ENCODE measurements at regions not wholly inside any gene's neighbourhood (a gene's known extent, or its start where the extent isn't known, plus 50 kb on each side); places are given as distances from the start of the nearest gene placed in this dataset.

DNA sequence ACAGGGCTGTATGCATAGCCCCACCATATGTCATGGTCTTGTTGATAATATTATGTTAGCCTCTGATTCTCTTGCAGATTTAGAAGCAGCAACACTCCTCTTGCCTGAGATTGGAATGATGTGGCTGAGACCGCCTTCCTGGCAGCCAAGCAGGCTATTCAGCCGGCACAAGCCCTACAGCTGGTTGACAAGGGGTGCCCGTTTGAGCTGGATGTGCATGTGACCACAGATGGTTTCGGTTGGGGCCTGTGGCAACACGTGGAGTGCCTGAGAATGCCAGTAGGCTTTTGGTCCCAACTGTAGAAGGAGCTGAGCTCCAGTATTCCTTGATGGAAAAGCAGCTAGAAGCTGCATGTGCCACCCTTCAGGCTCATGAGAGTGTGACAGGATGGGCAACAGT lies 303.6 kb upstream of the POU3F2 start:
- DNase-seq (ENCODE audit: low read depth in 2 of 2) = no peak

DNA sequence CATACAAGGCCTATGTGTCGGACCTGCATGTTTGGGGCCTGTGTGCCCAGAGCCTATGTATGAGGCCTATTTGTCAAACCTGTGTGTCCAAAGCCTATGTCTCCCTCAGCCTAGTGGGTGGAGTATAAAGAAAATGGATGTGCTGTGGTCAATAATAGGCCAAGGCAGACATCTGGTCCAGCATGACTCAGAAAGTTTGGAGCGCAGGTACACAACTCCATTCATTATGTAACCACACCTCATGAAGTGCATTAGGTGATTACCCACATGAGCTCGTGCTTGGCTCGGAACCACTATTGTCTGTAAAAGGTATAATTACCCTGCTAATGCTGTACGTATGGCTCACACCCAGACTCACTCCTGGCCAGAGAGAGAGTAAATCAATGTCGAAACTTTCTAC lies 302.4 kb upstream of the POU3F2 start:
- DNase-seq (ENCODE audit: low read depth in 2 of 2) = no peak

DNA sequence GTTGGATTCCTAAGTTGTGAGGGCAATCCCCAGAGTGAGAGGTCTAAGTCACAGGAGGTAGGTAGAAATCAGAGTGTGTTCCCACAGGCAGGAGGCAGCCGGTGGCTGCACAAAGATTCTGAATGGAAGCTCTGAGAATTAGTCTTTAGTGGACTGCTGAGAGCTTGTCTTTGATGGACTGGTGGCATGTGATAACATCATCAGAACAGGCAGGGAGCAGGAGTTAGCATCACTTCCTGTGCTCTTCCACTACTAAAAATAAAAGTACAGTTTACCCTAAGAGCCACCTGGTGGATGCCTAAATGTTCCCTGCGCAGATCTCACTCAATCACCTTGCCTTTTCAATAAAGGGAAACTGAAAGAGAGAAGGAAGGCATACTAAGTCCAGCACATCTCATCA lies 294.6 kb upstream of the POU3F2 start:
- DNase-seq (ENCODE audit: low read depth in 2 of 2) = no peak

DNA sequence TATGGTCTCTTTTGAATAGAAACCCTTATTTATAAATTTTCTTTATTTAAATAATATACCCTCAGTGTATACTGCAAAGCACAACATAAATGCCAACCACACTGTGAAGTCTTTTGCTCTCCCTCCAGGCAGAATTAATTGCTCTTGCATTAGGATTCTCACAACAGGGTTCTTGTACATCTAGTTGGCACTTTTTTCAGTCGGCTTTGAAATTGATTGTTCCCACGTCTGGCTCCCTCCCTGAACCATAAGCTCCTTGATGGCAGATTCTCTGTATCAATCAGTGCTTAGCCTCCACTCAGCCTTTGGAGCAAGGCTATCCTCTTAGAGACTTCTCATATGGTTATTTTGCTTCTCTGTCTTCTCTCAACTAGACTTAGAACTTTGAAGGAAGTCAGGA lies 288.0 kb upstream of the POU3F2 start:
- no peak for DNase-seq (ENCODE audit: low read depth in 2 of 2)

DNA sequence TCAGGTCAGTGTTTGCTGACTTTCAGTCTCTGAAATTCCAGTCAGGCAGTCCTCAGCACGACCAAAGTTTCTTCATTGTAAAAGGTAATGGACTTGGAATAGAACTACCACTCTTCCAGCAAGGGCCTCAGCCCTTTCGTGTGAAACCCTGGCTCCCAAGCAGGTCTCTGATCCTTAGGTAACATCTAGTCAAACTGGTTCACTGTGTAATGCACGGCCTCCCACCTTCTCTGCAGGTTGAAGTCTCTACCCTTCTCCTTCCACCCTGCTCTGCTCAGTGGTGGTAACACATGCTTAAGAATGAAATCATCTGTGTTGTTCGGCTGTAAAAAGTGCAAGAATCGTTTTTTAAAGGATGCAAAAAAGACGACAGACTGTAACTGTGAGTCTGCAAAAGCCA lies 287.2 kb upstream of the POU3F2 start:
- DNase-seq (ENCODE audit: low read depth in 2 of 2) = no peak

DNA sequence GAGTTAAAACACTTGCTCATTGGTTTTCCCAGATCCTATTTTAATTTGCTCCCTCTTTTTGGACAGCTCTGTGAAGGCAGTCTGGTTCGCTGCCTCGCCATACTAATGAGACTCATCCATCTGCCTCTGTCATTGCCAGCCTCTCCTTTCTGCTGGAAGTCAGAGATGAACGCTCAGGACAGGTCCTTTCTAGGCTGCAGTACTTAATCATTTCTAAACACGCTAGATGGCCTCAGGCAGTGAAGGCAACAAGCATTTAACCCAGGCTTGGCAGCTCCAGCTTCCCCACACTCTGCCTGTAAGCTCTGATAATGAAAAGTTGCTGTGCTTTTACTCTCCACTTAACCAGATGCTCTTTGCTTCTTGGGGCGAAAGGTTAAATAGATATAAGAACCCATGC lies 286.7 kb upstream of the POU3F2 start:
- no peak for DNase-seq (ENCODE audit: low read depth in 2 of 2)

DNA sequence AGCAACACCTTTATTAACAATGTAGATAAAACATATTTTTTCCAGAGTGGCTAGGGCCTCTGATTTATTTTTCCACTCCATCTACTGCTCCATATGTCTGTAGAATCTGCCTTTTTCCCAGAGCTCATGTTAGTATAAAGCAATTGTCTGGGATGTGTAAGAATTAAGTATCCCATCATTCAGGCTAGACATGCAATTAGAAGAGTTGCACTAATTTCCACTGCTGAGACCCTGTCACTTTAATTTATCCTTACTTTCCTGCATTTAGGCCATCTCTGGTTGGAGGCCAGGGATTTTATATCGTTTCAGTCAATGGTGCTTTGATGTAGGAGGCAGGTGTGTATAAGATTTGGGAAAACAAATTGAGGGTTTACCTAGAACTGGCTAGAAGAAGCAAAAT lies 286.1 kb upstream of the POU3F2 start:
- DNase-seq (ENCODE audit: low read depth in 2 of 2) = no peak

DNA sequence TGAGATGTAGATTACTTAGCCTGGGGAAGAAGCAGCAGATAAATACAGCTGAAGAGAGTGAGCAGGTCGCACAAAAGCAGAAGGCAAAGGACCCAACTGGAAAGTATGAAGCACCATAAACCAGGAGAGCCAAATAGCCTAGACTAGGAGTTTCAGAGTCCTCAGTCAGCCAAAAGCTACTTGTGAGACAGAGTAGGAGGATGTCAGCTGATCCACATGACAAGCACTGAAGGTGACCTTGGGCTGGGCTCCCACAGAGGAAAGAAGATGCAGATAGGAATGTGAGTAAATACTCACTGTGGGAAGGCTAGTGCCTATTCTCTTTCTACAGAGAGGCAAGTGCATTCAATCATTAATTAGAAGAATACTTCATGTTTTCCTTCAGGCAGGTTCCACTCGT lies 274.0 kb upstream of the POU3F2 start:
- DNase-seq (ENCODE audit: low read depth in 2 of 2) = no peak

DNA sequence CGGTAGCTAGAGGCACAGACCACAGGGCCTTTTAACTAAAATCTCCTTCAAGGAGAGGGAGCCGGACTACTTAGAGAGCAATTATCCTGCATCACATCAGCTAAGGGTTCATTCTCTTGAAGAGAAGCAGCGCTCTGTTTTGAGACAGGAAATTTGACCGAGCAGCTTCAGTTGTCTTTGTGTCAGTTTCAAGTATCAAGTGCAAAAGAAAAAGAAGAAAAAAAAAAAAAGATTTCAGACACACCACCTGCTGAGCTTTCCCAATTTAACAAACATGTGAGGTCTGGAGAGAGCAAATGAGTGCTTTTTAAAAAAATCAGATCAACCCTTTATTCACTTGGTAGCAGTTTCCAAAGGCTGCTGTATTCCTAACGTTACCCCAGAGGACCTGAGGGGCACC lies 273.5 kb upstream of the POU3F2 start:
- DNase-seq (ENCODE audit: low read depth in 2 of 2) = no peak

DNA sequence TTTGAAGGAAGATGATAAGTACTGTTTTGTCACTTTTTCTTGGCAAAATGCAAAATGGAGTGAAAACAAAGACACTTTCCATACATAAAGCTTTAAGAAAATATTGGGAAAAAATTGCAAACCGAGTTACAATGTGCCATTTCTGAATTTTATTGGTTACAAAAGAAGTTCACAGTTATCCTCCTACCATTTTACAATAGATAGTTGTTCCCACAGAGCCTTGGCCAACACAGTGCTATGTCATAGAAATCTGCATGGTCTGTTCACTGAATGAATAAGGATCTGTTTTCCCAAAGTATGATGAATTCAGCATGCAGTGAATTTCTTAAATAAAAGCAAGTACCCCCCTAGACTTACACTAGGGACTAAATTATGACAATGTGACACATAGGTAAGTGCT lies 268.2 kb upstream of the POU3F2 start:
- no peak for DNase-seq (ENCODE audit: low read depth in 2 of 2)

DNA sequence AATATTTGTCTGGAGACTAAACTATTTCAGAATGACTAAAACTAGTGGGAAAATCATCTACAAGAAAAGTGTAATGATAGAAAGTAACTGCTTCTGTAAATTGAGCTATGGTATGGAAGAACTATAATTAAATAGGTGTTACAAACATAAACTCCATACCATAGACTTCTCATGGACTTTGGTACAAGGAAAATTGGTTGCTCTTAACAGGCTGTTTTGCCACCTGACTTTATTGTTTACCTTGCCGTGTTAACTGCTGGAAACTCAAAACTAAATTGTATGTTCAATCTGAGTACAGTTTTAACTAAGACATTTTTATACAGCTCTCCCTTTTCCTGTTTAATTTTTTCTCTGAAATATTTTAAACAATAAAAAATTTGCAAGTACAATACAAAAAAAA lies 261.8 kb upstream of the POU3F2 start:
- no peak for DNase-seq (ENCODE audit: low read depth in 2 of 2)

DNA sequence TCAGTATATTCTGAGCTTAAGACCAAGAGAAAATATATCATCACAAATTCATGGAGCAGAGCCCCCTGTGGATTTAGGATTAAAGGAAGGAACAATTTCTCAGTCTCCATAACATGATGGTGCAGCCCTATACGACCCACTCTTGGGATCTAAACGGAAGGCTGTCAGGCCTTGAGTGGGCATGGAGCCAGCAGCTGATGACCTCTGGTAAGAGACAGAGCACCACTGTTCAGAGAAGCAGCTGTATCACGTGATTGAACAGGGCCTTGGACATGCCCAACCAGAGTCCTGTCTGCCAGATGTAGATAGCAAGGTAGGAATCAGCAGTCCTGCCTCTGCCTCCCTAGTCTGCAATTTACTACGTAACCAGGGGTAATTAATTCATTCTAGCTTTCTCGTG lies 259.4 kb upstream of the POU3F2 start:
- DNase-seq (ENCODE audit: low read depth in 2 of 2) = no peak

DNA sequence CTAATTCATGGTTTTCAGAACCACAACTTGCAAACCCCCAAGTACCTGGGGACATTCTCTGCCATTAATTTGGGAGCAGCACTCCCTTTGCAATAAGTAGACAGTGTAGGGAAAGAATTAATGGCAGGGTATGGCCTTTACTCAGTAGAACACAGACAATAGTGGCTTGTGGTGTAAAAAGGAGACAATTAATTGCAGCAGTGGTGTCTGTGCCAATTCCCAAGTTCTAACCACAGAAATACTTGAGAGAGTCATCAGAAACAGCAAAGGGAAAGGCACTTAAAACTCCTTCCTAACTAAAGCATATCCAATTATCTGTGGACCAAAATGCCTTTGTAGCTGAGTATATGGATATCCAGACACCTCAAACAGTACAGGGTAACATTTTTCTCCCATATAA lies 257.6 kb upstream of the POU3F2 start:
- DNase-seq (ENCODE audit: low read depth in 2 of 2) = no peak

DNA sequence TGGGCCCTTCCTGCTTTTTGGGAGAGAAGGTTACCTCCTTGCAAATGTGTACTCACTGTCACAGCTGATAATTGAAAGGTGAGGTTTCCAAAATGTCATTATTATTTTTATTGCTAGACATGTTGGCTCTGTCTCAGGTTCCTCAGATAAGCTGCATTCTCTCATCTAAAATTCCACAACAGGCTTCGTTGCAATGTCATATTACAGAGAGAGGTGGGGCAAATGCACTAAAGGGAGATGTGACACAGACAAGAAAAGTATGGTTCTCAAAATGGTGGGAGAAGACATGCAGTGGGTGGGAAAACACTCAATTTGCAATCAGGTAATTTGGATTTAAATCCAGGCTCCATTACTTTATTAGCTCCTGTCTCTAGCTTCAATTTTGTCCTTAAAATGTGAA lies 256.4 kb upstream of the POU3F2 start:
- DNase-seq (ENCODE audit: low read depth in 2 of 2) = no peak

DNA sequence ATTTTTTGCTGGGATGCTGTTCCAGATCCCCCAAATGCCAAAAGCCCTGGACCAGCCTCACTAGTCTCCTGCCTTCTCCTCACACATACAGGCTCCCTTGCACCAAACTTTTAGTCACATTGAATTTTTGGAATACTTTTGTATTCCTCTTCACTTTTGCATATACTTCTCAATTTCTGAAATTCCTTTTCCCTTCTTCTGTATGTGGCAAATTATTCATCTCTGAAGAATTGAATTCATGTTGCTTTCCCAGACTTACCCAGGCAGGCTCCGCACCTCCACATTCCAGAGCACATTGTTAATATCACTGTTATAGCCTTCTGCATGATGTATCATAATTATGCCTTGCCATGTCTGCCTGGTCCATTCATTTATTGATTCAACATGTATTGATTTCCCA lies 255.3 kb upstream of the POU3F2 start:
- no peak for DNase-seq (ENCODE audit: low read depth in 2 of 2)

DNA sequence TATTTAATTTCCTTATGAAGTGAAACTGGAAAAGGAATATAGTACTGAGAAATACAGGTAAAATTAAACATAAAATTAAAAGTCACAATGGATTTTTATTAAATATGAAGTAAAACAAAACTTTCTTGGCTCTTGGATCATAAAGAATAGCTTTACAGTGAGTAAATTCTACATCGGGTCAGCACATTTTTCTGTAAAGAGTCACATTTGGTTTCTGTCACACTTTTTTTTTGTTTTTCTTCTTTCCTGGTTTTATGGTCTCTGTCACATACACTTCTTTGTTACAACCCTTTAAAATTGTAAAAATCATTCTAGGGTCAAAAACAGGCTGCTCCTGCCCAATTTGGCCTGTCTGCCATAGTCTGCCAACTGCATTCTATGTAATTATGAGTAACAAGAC lies 254.4 kb upstream of the POU3F2 start:
- DNase-seq (ENCODE audit: low read depth in 2 of 2) = no peak

DNA sequence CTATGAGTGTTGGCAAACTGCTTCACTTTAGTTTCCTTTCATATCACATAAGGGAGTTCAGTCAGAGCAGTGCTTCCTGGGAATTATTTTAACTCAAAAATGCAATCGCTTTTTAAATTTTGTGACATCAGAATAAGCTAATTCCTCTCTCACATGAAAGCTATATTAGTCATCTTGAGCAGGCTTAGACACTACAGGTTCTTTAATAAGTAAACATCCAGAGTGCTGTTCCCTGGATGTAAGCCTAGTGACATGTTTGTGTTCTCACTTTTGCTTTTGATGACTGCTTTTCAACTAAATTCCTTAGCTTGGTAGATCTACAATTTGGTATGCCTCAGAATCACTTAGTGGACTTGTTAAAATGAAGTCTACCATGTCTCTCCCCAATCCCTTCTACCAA lies 252.7 kb upstream of the POU3F2 start:
- no peak for DNase-seq (ENCODE audit: low read depth in 2 of 2)

DNA sequence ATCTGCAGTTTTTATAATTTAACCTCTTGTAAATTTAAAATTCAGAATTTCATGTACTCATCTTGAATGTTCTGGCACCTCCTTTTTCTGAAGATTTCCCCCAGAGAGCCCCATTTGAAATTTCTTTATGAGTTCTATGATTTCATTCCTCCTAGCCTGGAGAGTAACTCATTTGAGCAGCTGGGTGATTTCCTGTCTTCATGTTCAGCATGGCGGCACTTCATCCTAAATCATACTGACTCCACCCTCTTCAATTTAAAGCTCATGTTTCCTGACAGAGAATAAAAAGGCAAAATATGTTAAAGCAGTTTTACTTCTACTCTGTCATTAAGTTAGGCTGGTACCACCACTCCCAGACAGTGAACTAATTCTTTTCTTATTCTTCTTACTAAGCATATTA lies 250.9 kb upstream of the POU3F2 start:
- no peak for DNase-seq (ENCODE audit: low read depth in 2 of 2)

DNA sequence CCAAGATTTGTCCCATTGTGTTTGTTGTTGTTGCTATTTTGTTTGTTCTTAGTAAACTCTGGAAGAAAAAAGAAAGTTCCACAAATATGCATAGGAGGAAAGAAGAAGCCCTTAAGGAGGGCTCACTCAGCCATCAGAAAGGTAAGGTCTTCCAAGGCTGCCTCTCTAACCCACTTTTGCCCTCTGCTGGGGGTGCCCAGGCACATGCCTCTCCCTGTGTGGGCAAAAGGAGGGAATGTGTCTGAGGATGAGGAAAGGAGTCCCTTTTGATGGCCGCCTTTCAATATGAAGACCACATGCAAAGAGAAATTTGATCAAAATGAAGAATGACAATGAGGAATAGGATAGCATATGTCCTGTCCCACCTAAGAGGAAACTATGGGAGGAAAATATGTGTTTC lies 248.2 kb upstream of the POU3F2 start:
- DNase-seq (ENCODE audit: low read depth in 2 of 2) = no peak

DNA sequence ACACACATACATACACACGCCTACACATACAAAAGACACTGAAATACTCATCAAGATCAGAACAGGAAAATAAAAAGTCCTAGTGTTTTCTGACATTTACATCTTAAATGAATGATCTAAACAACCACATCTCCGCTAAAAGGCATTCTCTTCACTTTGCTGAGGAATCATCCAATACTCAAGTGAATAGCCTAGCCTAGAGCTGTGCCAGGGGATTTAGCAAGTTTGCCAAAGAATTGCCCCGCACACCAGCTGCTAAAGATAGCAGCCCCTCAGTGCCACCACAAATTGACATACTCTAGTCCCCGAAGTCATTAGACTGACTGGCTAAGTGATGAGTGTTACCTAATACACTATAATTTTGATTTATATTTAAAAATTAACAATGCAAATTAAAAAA lies 246.8 kb upstream of the POU3F2 start:
- no peak for DNase-seq (ENCODE audit: low read depth in 2 of 2)

DNA sequence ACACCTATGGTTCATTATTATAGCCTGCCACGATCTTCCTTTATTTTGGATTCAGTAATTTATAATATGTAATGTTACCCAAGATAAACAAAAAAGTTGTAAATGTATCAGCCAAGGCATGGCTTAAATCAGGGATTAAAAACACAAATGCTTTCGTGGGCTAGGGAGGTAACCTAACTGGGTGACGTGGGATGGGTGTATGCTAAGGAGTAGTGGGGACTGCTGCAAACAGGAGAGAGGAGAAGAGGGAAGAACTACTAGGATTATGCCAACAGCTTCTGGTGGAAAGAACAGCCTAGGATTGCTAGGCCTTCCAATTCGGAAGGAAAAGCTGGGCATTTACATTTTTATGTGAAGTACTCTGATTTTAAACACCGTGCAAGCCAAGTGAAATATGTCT lies 244.8 kb upstream of the POU3F2 start:
- no peak for DNase-seq (ENCODE audit: low read depth in 2 of 2)

DNA sequence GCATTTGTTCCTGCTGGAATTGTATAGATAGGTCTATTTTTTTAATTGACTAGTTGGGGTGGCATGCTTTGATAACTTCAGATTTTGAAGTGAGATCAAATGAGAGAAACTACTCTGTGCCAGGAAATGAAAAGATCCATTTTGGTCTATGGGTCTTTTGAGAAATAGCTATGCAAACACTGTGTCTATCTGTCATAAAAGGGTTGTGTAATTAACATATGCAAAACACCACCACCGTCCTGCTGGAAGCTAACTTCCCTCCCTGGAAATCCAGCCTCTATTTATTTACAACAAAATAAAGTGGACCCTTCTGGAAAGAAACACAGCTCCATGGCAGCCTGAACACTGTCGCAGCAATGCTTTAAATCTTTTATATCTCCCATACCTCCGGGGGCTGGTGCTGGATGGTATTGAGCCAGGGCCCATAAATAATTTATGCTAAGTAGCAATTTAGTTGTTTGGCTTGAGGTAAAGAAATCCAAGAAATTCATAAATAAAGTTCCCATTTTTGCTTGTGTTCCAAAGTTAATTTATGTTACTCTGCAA lies 244.2 kb upstream of the POU3F2 start:
- DNase-seq (ENCODE audit: low read depth in 2 of 2) = no peak

DNA sequence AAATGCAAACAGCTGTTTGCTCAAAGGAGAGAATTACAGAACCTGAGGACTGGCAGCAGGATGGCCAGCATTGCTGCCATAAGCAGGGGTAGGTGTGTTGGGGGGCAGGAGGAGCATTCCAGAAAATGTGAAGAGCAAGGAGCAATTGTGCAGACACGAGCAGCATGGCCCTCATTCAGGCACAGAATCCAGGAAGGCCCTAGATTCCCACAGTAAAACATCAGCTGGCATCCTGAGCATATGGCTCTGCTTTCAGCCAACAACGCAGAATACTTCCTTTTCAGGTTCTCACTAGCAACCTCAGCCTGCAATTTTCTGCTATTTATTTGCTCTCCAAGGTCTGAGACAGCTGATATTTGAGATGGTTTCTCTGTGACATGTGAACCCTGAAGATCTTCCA lies 243.4 kb upstream of the POU3F2 start:
- no peak for DNase-seq (ENCODE audit: low read depth in 2 of 2)

DNA sequence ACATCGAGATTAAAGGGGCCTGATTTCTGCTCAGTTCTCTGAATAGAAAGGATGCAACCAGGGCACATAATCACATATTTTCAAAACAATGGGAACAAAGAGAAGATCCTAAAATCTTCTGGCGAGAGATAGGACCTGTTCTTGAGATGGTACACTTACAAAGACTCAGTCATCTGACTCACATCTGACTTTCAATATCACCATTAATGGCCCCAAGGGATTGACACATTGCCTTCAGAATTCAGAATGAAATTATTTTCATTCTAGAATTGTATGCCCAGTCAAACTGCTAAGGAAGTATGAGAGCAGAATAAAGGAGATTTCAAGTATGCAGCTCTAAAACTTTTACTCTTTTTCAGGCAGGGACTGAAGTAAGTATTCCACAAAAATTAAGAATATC lies 240.7 kb upstream of the POU3F2 start:
- DNase-seq (ENCODE audit: low read depth in 2 of 2) = no peak

DNA sequence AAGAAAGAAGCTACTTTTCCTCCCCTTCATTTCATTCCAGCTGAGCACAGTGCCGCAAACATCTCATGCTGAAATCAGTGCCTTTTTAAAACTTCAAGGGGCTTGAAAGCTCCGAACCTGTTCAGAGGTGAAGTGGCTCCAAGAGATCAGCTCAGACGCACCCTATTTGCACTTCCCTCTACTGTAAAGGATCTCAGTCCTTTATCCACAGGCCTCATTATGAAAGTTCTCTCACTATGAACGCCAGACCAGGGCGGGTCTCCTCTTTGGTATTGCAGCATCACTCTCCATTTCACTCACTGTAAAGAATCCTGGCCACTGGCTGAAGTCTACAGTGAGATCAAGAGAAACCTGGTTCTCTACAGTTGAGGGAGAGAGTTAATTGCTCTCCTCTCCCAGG lies 232.7 kb upstream of the POU3F2 start:
- DNase-seq (ENCODE audit: low read depth in 2 of 2) = no peak

Measured in stimulated activated CD4-positive, alpha-beta T cell treated with anti-CD3 and anti-CD28 coated beads, Interleukin-15, amount 100 ng/mL, for 48 hours (primary cell).